ENCODE measurements at regions not wholly inside any gene's neighbourhood (a gene's known extent, or its start where the extent isn't known, plus 50 kb on each side); places are given as distances from the start of the nearest gene placed in this dataset.

GRCh38 chr1:178039891-178040290 lies 54.0 kb upstream of the RASAL2 start:
- TF ChIP-seq TBP (IDR thresholded peaks at IDR 0.05; ENCODE audit: low read depth, low read length) (no peak), POLR2AphosphoS5 (IDR thresholded peaks at IDR 0.05; ENCODE audit: low read depth, low read length) (no peak), RNF2 (IDR thresholded peaks at IDR 0.05; ENCODE audit: borderline replicate concordance, low read depth, low read length, missing control alignments, poor library complexity, severe bottlenecking) (no peak), CEBPB (IDR thresholded peaks at IDR 0.05; ENCODE audit: low read depth, low read length) (no peak), RFX5 (IDR thresholded peaks at IDR 0.05; ENCODE audit: borderline replicate concordance, low read depth, low read length) (no peak), SP1 (IDR thresholded peaks at IDR 0.05; ENCODE audit: low read depth, low read length) (no peak), POLR2A (IDR thresholded peaks at IDR 0.05; ENCODE audit: control extremely low read depth in 1 of 2, low read depth in 2 of 2, low read length in 2 of 2) (no peak), RAD21 (IDR thresholded peaks at IDR 0.05 in 1 of 2, conservative IDR thresholded peaks at IDR 0.05 in 1 of 2; ENCODE audit: low read depth in 2 of 2, low read length in 2 of 2) (no peak)
